GM12892 (cell line): ENCODE measurements at regions not wholly inside any gene's neighbourhood (a gene's known extent, or its start where the extent isn't known, plus 50 kb on each side); places are given as distances from the start of the nearest gene placed in this dataset.
"Not testable (repeated sequence)": the region's sequence is repeated elsewhere in the genome, so short reads cannot be mapped to it uniquely, and the experiment has no call there.

ENCODE experiments used
- POLR2A ChIP-seq: IDR thresholded peaks from 2 replicates; pipeline ENCODE4 v1.6.1; 2011; ENCODE audit warnings: low read depth, low read length, control low read depth
- POLR2AphosphoS5 ChIP-seq: IDR thresholded peaks from 2 replicates; pipeline ENCODE4 v1.6.1; 2011; ENCODE audit warnings: low read depth, low read length, control low read depth

GRCh38 chr1:174078916-174079315 is 56.8 kb upstream of the RC3H1 start:
- not testable (repeated sequence) for TF ChIP-seq POLR2AphosphoS5, POLR2A
